Stomach (tissue), 4 donors: ENCODE measurements at regions not wholly inside any gene's neighbourhood (a gene's known extent, or its start where the extent isn't known, plus 50 kb on each side); places are given as distances from the start of the nearest gene placed in this dataset.

Experiments used
- POLR2AphosphoS5 ChIP-seq, 3 donors: sonication (generic); formaldehyde crosslinking; IDR thresholded peaks; one replicate each; pipeline ENCODE4 v1.6.1; 2016; ENCODE audit warnings: antibody characterized with exemption in 3 of 3
- TF ChIP-seq, protein P1 (sequence below), 7 experiments: fragments of 450-650 bp in 4 of 7; fragments of 200-600 bp in 3 of 7; sonication (generic) in 3 of 7; IDR thresholded peaks; one replicate each; pipeline ENCODE4 v1.5.1; 2016 to 2019; ENCODE audit warnings: antibody characterized with exemption in 7 of 7, control low read depth in 2 of 7, mild to moderate bottlenecking in 1 of 7

- TF ChIP-seq POLR2AphosphoS5 (IDR thresholded peaks at IDR 0.05): no peak
- TF ChIP-seq, protein P1, sequence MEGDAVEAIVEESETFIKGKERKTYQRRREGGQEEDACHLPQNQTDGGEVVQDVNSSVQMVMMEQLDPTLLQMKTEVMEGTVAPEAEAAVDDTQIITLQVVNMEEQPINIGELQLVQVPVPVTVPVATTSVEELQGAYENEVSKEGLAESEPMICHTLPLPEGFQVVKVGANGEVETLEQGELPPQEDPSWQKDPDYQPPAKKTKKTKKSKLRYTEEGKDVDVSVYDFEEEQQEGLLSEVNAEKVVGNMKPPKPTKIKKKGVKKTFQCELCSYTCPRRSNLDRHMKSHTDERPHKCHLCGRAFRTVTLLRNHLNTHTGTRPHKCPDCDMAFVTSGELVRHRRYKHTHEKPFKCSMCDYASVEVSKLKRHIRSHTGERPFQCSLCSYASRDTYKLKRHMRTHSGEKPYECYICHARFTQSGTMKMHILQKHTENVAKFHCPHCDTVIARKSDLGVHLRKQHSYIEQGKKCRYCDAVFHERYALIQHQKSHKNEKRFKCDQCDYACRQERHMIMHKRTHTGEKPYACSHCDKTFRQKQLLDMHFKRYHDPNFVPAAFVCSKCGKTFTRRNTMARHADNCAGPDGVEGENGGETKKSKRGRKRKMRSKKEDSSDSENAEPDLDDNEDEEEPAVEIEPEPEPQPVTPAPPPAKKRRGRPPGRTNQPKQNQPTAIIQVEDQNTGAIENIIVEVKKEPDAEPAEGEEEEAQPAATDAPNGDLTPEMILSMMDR (IDR thresholded peaks at IDR 0.05): no peak
Observed at GRCh38 chr19:32165141-32165540, 180.3 kb upstream of the ZNF507 start.
